MM.1S (cell line): ENCODE measurements at regions not wholly inside any gene's neighbourhood (a gene's known extent, or its start where the extent isn't known, plus 50 kb on each side); places are given as distances from the start of the nearest gene placed in this dataset.

Experiments
- EZH2 ChIP-seq: fragments of 300-600 bp; sonication (generic); optimal IDR thresholded peaks from 2 replicates; pipeline ENCODE3; 2017; ENCODE audit warnings: low read depth, mild to moderate bottlenecking, antibody characterized with exemption, low read length, mixed read lengths
- EZH2phosphoT487 ChIP-seq: fragments of 300-600 bp; sonication (generic); IDR thresholded peaks from 2 replicates; pipeline ENCODE4 v1.6.1; 2018; ENCODE audit warnings: antibody characterized with exemption, low read length

- TF ChIP-seq EZH2phosphoT487, result no peak
- TF ChIP-seq EZH2, result no peak
Observed at GRCh38 chrX:69369999-69370398, 134.1 kb upstream of the NALF2 start.
